Activated T-cell treated with anti-CD3 and anti-CD28 coated beads, Interleukin-2, amount 50 U/mL, for 4 hours (primary cell): ENCODE measurements at regions not wholly inside any gene's neighbourhood (a gene's known extent, or its start where the extent isn't known, plus 50 kb on each side); places are given as distances from the start of the nearest gene placed in this dataset.

Source experiments
- ATAC-seq, 2 donors: fragments of 200-7000 bp; cut with Tn5 transposase; one replicate each; pipeline ENCODE4 v1.10.0; 2021
- DNase-seq: peaks from one replicate; pipeline ENCODE4 v3.0.0-alpha.2; 2020
- H3K27me3 Mint-ChIP-seq: one replicate; pipeline ENCODE4 v1.8.0; 2021; ENCODE audit warnings: low read depth, mixed read lengths
- H3K36me3 Mint-ChIP-seq: one replicate; pipeline ENCODE4 v1.8.0; 2022; ENCODE audit warnings: mixed read lengths; ENCODE audit not compliant: insufficient read depth
- H3K4me1 Mint-ChIP-seq: one replicate; pipeline ENCODE4 v1.8.0; 2021; ENCODE audit warnings: low read depth, mixed read lengths
- H3K4me3 Mint-ChIP-seq: one replicate; pipeline ENCODE4 v1.8.0; 2021; ENCODE audit warnings: mild to moderate bottlenecking, moderate library complexity, mixed read lengths
- H3K9me3 Mint-ChIP-seq: one replicate; pipeline ENCODE4 v1.8.0; 2021; ENCODE audit warnings: mixed read lengths

DNA sequence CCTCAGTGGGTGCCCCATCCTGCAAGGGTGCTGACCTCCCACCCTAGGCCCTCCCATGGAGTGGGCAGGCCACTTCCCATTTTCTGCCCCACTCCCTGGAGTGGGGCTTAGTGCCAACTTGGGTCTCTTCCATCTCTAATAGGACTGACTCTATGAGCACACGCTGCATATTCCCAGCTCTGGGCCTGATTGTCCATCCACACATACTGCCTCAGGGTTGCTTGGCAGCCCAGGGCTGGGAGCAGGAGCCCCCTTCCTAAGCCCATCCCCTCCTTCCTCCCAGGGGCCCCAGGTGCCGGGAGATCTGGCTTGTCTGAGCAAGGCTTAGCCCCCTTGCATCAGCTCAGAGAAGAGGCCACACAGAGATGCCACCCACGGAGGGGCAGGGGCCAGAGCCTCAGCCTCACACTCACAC, 55.1 kb downstream of the PJA1 start:
- Mint-ChIP-seq H3K27me3 (no peaks in the 10 kb centered on the region), H3K36me3 (no peaks in the 10 kb centered on the region), H3K4me1 (no peaks in the 10 kb centered on the region), H3K4me3 (no peak overlapping the region), H3K9me3 (no peaks in the 10 kb centered on the region)
- DNase-seq (no peak), ATAC-seq (no peak)

- Mint-ChIP-seq H3K27me3 (no peaks in the 10 kb centered on the region), H3K4me3 (no peak overlapping the region), H3K36me3 (no peaks in the 10 kb centered on the region), H3K9me3 (no peaks in the 10 kb centered on the region), H3K4me1 (no peaks in the 10 kb centered on the region)
- DNase-seq (no peak), ATAC-seq (no peak)
Observed at GRCh38 chrX:69109706-69110105, 55.5 kb downstream of the PJA1 start.

DNA sequence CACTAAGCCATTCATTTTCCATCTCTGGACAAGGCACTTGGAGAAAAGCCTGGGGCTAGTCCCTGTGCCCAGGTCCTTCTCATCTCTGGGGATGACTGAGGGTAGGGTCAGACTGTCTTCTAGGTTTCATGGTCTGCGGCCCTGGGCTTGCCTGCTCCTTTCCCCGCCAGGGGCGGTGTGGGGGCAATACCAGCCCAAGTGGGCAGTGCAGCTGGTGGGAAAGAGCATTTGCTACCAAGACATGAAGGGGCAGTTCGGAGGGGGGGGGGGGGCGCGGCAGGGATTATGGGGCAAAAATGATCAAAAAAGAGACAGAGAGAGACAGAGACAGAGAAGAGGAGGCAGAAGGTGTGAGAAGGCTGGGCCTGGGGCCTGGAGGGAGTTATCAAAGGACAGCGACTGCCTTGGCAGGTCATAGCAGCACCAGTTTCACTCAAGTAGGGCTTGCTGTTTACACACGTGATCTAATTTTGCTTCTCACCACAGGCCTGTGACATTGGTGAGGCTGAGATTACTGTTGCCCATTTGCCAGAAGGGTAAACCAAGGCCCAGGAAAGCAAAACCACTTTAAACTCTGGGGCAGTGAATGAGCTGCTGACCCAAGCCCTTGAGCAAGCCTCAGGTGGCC, 56.1 kb downstream of the PJA1 start:
- H3K4me3 Mint-ChIP-seq: no peak overlapping the region
- H3K4me1 Mint-ChIP-seq: no peaks in the 10 kb centered on the region
- H3K9me3 Mint-ChIP-seq: no peaks in the 10 kb centered on the region
- no peak for ATAC-seq
- no peaks in the 10 kb centered on the region for H3K36me3 Mint-ChIP-seq
- DNase-seq: no peak
- H3K27me3 Mint-ChIP-seq: no peaks in the 10 kb centered on the region

GRCh38 chrX:69107747-69108401, 57.4 kb downstream of the PJA1 start:
- H3K36me3 Mint-ChIP-seq: no peaks in the 10 kb centered on the region
- no peaks in the 10 kb centered on the region for H3K4me1 Mint-ChIP-seq
- DNase-seq (no peak), ATAC-seq (no peak)
- H3K9me3 Mint-ChIP-seq: no peaks in the 10 kb centered on the region
- H3K4me3 Mint-ChIP-seq: no peak overlapping the region
- no peaks in the 10 kb centered on the region for H3K27me3 Mint-ChIP-seq

DNA sequence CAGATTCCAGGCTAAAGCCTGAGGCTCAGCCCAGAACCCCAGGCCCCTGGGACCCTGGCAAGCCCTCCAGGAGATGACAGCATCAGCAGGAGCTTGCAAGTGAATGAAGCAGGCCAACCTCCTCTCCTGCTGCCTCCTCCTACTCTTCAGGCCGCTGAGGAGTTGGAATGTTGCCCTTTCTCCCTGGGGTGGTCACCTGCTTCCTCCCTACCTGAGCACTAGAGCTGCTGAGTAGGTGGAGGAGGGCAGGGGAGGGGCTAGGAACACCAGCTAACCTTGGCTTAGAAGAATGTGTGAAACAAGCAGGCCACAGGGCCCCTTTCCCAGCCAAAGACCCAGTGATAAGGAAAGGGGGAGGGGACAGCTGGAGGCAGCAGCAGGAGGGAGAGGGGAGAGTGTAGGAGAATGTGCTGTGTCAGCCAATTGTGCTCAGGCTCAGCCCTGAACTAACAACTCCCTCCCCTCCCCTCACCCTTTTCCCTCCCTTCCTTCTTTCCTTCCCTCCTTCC, 58.0 kb downstream of the PJA1 start:
- no peaks in the 10 kb centered on the region for H3K9me3 Mint-ChIP-seq
- H3K36me3 Mint-ChIP-seq: no peaks in the 10 kb centered on the region
- no peak overlapping the region for H3K4me3 Mint-ChIP-seq
- DNase-seq (no peak), ATAC-seq (no peak)
- H3K27me3 Mint-ChIP-seq: no peaks in the 10 kb centered on the region
- H3K4me1 Mint-ChIP-seq: no peaks in the 10 kb centered on the region

DNA sequence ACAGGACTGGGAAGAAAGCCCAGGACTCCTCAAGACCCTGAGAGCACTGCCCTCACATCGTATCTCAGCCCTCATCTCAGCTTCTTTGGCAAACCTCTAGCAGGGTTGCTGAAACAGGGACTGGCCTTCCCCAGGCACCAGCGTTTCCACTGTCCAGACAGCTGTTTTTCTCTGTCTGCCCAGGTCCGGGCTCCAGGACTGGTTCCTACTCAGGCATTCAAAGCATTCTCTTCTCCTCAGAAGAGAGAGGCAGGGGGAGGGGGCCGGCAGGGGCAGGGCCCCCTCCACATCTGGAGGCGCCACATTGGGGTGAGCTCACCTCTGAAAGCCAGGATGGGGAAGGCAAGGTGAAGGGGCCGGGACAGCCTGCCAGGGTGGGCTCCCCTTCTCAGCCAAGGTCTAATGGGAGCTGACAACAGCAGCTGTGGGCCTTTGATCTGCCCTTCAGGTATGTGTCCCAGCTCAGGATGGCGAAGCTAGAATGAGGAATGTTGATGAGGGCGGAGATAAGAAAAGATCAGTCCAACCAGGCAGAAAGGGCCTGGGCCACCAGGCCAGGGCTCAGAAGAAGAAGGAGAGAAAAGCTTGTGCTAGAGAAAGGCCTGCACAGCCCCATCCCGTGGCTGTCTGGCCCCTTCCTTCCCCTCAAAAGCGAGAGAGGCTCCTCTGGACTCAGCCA, 60.4 kb downstream of the PJA1 start:
- H3K36me3 Mint-ChIP-seq: no peaks in the 10 kb centered on the region
- no peak for DNase-seq
- H3K27me3 Mint-ChIP-seq: no peaks in the 10 kb centered on the region
- ATAC-seq: no peak
- H3K4me3 Mint-ChIP-seq: no peak overlapping the region
- H3K4me1 Mint-ChIP-seq: no peaks in the 10 kb centered on the region
- H3K9me3 Mint-ChIP-seq: no peaks in the 10 kb centered on the region

DNA sequence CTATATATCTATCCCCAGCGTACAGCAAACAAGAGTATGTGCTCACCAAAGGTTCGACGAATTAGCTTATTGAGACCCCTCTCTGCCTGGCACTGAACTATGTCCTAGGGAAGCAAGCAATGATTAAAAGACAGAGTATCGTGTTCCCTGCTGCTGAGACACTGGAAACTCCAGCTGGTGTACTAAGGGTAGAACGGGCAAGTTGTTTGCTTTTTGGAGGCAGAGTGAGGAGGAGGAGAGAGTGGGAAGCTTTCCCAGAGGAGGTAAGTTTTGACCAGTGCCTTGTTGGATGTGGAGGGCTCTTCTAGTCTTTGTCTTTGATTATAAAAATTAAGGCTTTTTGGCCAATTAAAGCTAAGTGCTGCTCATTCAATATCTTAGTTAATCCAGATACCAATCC, 61.7 kb downstream of the PJA1 start:
- ATAC-seq (no peak), DNase-seq (no peak)
- no peaks in the 10 kb centered on the region for H3K4me1 Mint-ChIP-seq
- no peak overlapping the region for H3K4me3 Mint-ChIP-seq
- no peaks in the 10 kb centered on the region for H3K36me3 Mint-ChIP-seq
- no peaks in the 10 kb centered on the region for H3K9me3 Mint-ChIP-seq
- H3K27me3 Mint-ChIP-seq: no peaks in the 10 kb centered on the region

DNA sequence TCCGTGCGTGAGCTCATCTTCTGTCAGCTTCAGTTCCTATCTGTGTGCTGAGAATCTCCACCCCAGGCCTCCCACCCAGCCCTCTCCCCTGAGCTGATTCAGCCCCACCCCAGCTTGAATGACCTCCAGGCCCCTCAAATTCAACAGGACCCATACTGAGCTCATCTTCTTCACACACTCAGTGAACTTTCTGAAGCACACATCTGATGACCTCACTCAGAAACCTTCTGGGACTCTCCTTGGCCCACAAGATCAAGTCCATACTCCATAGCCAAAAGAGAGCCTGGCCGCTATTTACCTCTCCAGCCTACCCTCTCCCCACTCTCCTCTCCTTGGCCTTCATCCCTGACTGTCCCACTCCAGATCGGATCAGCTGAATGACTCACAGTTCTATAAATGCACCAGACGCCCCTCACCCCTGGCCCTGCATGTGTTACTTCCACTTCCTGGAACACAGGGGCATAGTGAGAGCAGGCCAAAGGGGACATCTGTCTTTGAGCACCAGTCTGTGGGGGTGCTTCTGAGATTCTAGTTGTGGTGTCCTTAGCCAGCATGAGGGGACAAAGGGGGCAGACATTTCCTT, 62.5 kb downstream of the PJA1 start:
- Mint-ChIP-seq H3K4me3 (no peak overlapping the region), H3K4me1 (no peaks in the 10 kb centered on the region), H3K9me3 (no peaks in the 10 kb centered on the region), H3K27me3 (no peaks in the 10 kb centered on the region), H3K36me3 (no peaks in the 10 kb centered on the region)
- DNase-seq (no peak), ATAC-seq (no peak)

DNA sequence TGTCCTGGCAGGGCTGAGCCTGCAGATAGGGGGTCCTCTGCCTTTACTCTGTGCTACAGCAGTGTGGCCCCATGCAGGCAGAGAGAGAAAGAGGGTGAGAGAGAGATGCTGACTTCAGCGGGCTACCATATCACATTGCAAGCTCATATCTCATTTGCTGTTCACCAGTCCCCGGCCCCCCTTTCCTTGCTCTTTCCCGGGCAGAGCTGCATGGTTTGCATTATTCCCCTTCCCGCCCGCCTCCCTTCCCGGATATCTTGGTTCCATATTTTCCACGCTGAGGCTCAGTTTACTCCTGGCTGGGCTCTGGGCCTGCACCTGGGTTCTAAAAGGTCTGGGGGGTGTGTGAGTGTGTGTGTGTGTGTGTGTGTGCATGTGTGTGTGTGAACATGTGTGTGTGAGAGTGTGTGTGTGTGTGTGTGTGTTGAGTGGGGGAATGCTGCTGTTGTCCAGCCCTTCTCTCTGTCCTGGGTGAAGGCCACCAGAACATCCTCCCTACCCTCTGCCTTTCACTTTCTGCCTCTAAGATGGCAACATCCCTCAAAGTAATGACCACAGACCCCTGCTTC, 63.5 kb downstream of the PJA1 start:
- no peaks in the 10 kb centered on the region for H3K27me3 Mint-ChIP-seq
- H3K9me3 Mint-ChIP-seq: no peaks in the 10 kb centered on the region
- H3K4me3 Mint-ChIP-seq: no peak overlapping the region
- DNase-seq (no peak), ATAC-seq (no peak)
- H3K4me1 Mint-ChIP-seq: no peaks in the 10 kb centered on the region
- no peaks in the 10 kb centered on the region for H3K36me3 Mint-ChIP-seq

DNA sequence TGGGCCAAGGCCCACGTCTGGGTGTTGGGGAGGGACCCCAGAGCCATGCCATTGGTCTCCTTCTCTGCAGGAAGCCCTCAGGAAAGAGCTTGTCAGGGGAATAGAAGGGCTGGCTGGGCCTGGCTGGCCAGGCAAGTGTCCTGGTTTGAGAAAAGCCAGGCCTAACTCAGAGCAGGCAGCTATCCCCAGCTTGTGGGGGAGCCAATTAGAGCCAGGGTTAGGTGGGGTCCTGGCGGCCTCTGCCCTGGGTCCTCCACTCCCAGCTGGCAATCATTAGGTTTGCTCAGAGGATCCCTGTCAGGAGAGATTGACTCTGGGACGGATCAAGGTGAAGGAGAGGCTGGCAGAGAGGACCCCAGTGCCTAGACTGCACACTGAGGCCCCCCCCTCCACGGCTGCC, 64.8 kb downstream of the PJA1 start:
- no peak overlapping the region for H3K4me3 Mint-ChIP-seq
- H3K27me3 Mint-ChIP-seq: no peaks in the 10 kb centered on the region
- no peaks in the 10 kb centered on the region for H3K4me1 Mint-ChIP-seq
- no peaks in the 10 kb centered on the region for H3K9me3 Mint-ChIP-seq
- H3K36me3 Mint-ChIP-seq: no peaks in the 10 kb centered on the region
- ATAC-seq (no peak), DNase-seq (no peak)

DNA sequence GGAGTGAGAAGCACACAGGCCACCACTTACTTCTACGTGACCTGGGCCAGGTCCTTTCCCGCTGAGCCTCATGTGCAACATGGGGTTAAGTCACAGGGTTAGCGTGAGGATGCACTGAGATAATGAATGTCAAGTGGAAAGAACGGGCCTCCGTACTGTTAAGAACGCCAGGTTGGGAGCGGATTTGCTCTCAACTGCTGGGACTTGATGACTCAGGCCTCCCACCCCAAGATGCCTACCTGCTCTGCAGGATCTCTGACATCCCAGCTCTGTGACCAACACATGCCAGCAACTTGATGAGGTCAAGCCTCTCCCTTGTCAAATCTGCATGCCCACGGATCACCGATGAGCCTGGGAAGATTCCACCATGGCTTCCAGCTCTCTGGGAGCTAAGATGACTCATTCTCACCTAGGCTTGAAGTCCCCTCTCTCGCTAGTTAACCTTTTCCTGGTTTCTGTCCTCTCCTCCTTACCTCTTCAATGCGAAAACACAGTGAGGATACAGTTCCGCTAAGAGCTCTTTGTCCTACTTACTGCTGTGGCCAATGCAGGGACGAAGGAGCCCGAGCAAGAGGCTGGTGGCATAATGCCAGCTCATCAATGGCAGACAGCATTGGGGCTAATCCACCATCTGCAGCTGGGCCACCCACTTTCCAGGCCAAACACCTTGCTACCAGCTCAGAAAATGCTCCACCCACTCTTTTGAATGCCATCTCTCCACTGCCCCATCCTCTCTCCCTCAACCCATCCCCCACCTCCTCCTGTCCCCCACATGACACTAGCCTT, 67.6 kb downstream of the PJA1 start:
- DNase-seq: no peak
- Mint-ChIP-seq H3K27me3 (no peaks in the 10 kb centered on the region), H3K9me3 (no peaks in the 10 kb centered on the region), H3K4me1 (no peaks in the 10 kb centered on the region), H3K36me3 (no peaks in the 10 kb centered on the region), H3K4me3 (no peak overlapping the region)
- no peak for ATAC-seq

DNA sequence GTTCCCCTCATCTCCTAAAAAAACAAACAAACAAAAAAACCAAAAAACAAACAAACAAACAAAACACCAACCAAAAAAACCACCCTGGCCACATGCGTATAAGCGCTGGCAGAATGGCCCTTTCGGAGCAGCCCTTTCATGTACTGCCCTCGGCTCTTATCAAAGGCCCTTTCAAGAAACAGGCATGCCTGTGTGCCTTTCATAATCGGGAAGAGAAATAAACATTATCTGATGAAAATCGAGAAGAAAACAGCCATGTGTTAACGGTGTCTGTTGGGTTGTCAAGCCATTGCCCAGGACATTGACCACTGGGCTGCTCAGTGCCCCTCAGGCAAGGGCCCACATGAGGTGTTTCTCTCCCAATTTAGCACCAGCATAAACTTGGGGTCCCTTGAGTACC, 68.3 kb downstream of the PJA1 start:
- Mint-ChIP-seq H3K27me3 (no peaks in the 10 kb centered on the region), H3K9me3 (no peaks in the 10 kb centered on the region), H3K4me3 (no peak overlapping the region), H3K36me3 (no peaks in the 10 kb centered on the region), H3K4me1 (no peaks in the 10 kb centered on the region)
- no peak for DNase-seq
- ATAC-seq: no peak

GRCh38 chrX:69094977-69095669, 70.1 kb downstream of the PJA1 start:
- no peak for ATAC-seq
- Mint-ChIP-seq H3K4me1 (no peaks in the 10 kb centered on the region), H3K4me3 (no peak overlapping the region), H3K9me3 (no peaks in the 10 kb centered on the region), H3K36me3 (no peaks in the 10 kb centered on the region), H3K27me3 (no peaks in the 10 kb centered on the region)
- DNase-seq: no peak
